ENCODE measurements at regions not wholly inside any gene's neighbourhood (a gene's known extent, or its start where the extent isn't known, plus 50 kb on each side); places are given as distances from the start of the nearest gene placed in this dataset.

- TF ChIP-seq, protein P1, sequence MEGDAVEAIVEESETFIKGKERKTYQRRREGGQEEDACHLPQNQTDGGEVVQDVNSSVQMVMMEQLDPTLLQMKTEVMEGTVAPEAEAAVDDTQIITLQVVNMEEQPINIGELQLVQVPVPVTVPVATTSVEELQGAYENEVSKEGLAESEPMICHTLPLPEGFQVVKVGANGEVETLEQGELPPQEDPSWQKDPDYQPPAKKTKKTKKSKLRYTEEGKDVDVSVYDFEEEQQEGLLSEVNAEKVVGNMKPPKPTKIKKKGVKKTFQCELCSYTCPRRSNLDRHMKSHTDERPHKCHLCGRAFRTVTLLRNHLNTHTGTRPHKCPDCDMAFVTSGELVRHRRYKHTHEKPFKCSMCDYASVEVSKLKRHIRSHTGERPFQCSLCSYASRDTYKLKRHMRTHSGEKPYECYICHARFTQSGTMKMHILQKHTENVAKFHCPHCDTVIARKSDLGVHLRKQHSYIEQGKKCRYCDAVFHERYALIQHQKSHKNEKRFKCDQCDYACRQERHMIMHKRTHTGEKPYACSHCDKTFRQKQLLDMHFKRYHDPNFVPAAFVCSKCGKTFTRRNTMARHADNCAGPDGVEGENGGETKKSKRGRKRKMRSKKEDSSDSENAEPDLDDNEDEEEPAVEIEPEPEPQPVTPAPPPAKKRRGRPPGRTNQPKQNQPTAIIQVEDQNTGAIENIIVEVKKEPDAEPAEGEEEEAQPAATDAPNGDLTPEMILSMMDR (IDR thresholded peaks at IDR 0.05; ENCODE audit: insufficient read depth, low read length, poor library complexity, severe bottlenecking) = no peak
- TF ChIP-seq EZH2phosphoT487 (conservative IDR thresholded peaks at IDR 0.05; ENCODE audit: low read length) = no peak
Measured at GRCh38 chr4:111699165-111699564, 446.1 kb upstream of the FAM241A start.
